MM.1S (cell line): ENCODE measurements at regions not wholly inside any gene's neighbourhood (a gene's known extent, or its start where the extent isn't known, plus 50 kb on each side); places are given as distances from the start of the nearest gene placed in this dataset.

Source experiments
- DNase-seq: peaks from one replicate; pipeline ENCODE4 v3.0.0-alpha.2; 2015
- H2AFZ ChIP-seq: fragments of 300-600 bp; sonication (generic); 2 replicates; pipeline ENCODE4 v1.6.0; 2016; ENCODE audit warnings: antibody characterized with exemption, low read length
- H3F3A ChIP-seq: fragments of 300-600 bp; sonication (generic); 2 replicates; pipeline ENCODE4 v1.6.1; 2016; ENCODE audit warnings: mild to moderate bottlenecking, antibody characterized with exemption, low read length, moderate library complexity, mixed read lengths; ENCODE audit not compliant: insufficient read depth
- H3K27ac ChIP-seq: fragments of 300-600 bp; sonication (generic); 2 replicates; pipeline ENCODE4 v1.5.1; 2016; ENCODE audit warnings: mild to moderate bottlenecking, low read length
- H3K27me3 ChIP-seq: fragments of 300-600 bp; sonication (generic); replicated peaks from 2 replicates; pipeline ENCODE4 v1.6.0; 2016; ENCODE audit warnings: low read length; ENCODE audit not compliant: insufficient read depth
- H3K36me3 ChIP-seq: fragments of 300-600 bp; sonication (generic); replicated peaks from 2 replicates; pipeline ENCODE4 v1.6.1; 2016; ENCODE audit warnings: mild to moderate bottlenecking, low read length, mixed read lengths; ENCODE audit not compliant: insufficient read depth
- H3K4me1 ChIP-seq: fragments of 300-600 bp; sonication (generic); 2 replicates; pipeline ENCODE4 v1.6.1; 2016; ENCODE audit warnings: low read length, mixed read lengths
- H3K4me2 ChIP-seq: fragments of 300-600 bp; sonication (generic); 2 replicates; pipeline ENCODE4 v1.6.0; 2016; ENCODE audit warnings: low read depth, low read length
- H3K4me3 ChIP-seq: fragments of 300-600 bp; sonication (generic); 2 replicates; pipeline ENCODE4 v1.5.1; 2016; ENCODE audit warnings: low read length, mixed read lengths
- H3K79me2 ChIP-seq: fragments of 300-600 bp; sonication (generic); 2 replicates; pipeline ENCODE4 v1.6.1; 2016; ENCODE audit warnings: mixed run types, low read length, mixed read lengths
- H3K9ac ChIP-seq: fragments of 300-600 bp; sonication (generic); 2 replicates; pipeline ENCODE4 v1.6.1; 2016; ENCODE audit warnings: low read length, mixed read lengths
- H3K9me2 ChIP-seq: fragments of 300-600 bp; sonication (generic); replicated peaks from 2 replicates; pipeline ENCODE4 v1.6.1; 2016; ENCODE audit warnings: mild to moderate bottlenecking, low read length, mixed read lengths; ENCODE audit not compliant: insufficient read depth
- H3K9me3 ChIP-seq: fragments of 300-600 bp; sonication (generic); replicated peaks from 2 replicates; pipeline ENCODE4 v1.6.1; 2016; ENCODE audit warnings: mild to moderate bottlenecking, low read length, mixed read lengths; ENCODE audit not compliant: insufficient read depth
- H4K20me1 ChIP-seq: fragments of 300-600 bp; sonication (generic); 2 replicates; pipeline ENCODE4 v1.6.1; 2016; ENCODE audit warnings: mild to moderate bottlenecking, low read length, moderate library complexity, mixed read lengths; ENCODE audit not compliant: insufficient read depth
- CTCF ChIP-seq: fragments of 300-600 bp; sonication (generic); IDR thresholded peaks from 2 replicates; pipeline ENCODE4 v1.5.1; 2016; ENCODE audit warnings: antibody characterized with exemption, low read length, mixed read lengths
- EZH2 ChIP-seq: fragments of 300-600 bp; sonication (generic); optimal IDR thresholded peaks from 2 replicates; pipeline ENCODE3; 2017; ENCODE audit warnings: low read depth, mild to moderate bottlenecking, antibody characterized with exemption, low read length, mixed read lengths
- EZH2phosphoT487 ChIP-seq: fragments of 300-600 bp; sonication (generic); IDR thresholded peaks from 2 replicates; pipeline ENCODE4 v1.6.1; 2018; ENCODE audit warnings: antibody characterized with exemption, low read length

GRCh38 chr1:4847711-4848110 lies 193.3 kb downstream of the AJAP1 start:
- no peak overlapping the region for H3K4me2 ChIP-seq
- no peaks in the 10 kb centered on the region for H3K4me1 ChIP-seq
- H3K9me2 ChIP-seq = no peaks in the 10 kb centered on the region
- H3K36me3 ChIP-seq = no peaks in the 10 kb centered on the region
- TF ChIP-seq EZH2 (no peak), EZH2phosphoT487 (no peak), CTCF (no peak)
- H3K27me3 ChIP-seq = peaks cover 79% of the 10 kb centered on the region
- no peaks in the 10 kb centered on the region for H3K9me3 ChIP-seq
- H3K4me3 ChIP-seq = no peak overlapping the region
- no peak overlapping the region for H3K9ac ChIP-seq
- no peaks in the 10 kb centered on the region for H3F3A ChIP-seq
- no peak overlapping the region for H3K27ac ChIP-seq
- DNase-seq = no peak
- H4K20me1 ChIP-seq = no peaks in the 10 kb centered on the region
- H3K79me2 ChIP-seq = no peaks in the 10 kb centered on the region
- H2AFZ ChIP-seq = no peak overlapping the region
